Liver (tissue), 8 donors: ENCODE measurements at regions not wholly inside any gene's neighbourhood (a gene's known extent, or its start where the extent isn't known, plus 50 kb on each side); places are given as distances from the start of the nearest gene placed in this dataset.

Source experiments
- DNase-seq: peaks from one replicate; pipeline ENCODE4 v3.0.0-alpha.2; 2017; ENCODE audit warnings: low spot score
- H3K27ac ChIP-seq, 2 donors: one replicate each; pipeline ENCODE4 v1.7.0; 2013; ENCODE audit warnings: inconsistent platforms in 2 of 2, low read length in 2 of 2, control low read depth in 1 of 2, low read depth in 1 of 2, mild to moderate bottlenecking in 1 of 2
- H3K27me3 ChIP-seq, 4 donors: one replicate each; pipeline versions ENCODE4 v1.6.1 to v1.7.0; 2013; ENCODE audit warnings: low read length in 3 of 4, inconsistent platforms in 1 of 4, mild to moderate bottlenecking in 1 of 4, moderate library complexity in 1 of 4; ENCODE audit not compliant: control insufficient read depth in 4 of 4, insufficient read depth in 4 of 4
- H3K36me3 ChIP-seq, 4 donors: one replicate each; pipeline versions ENCODE4 v1.6.1 to v1.7.0; 2013; ENCODE audit warnings: low read length in 3 of 4, mild to moderate bottlenecking in 3 of 4, low read depth in 1 of 4, moderate library complexity in 1 of 4; ENCODE audit not compliant: control insufficient read depth in 4 of 4, insufficient read depth in 3 of 4
- H3K4me1 ChIP-seq, 4 donors: one replicate each; pipeline versions ENCODE4 v1.6.1 to v1.7.0; 2013; ENCODE audit warnings: low read length in 3 of 4, mild to moderate bottlenecking in 3 of 4, moderate library complexity in 1 of 4; ENCODE audit not compliant: control insufficient read depth in 4 of 4, insufficient read depth in 4 of 4
- H3K4me3 ChIP-seq, 3 donors: one replicate each; pipeline versions ENCODE4 v1.6.1 to v1.7.0; 2013; ENCODE audit warnings: low read length in 3 of 3, control low read depth in 1 of 3, low read depth in 1 of 3, mild to moderate bottlenecking in 1 of 3
- H3K9ac ChIP-seq, 2 donors: one replicate each; pipeline ENCODE4 v1.7.0; 2013; ENCODE audit warnings: low read length in 2 of 2, mild to moderate bottlenecking in 2 of 2, moderate library complexity in 2 of 2, control low read depth in 1 of 2, low read depth in 1 of 2
- H3K9me3 ChIP-seq, 4 donors: one replicate each; pipeline versions ENCODE4 v1.6.1 to v1.7.0; 2013; ENCODE audit warnings: low read length in 3 of 4; ENCODE audit not compliant: control insufficient read depth in 4 of 4
- EGR1 ChIP-seq, 2 donors: IDR thresholded peaks; 2 replicates each; pipeline ENCODE4 v1.6.1; 2016 to 2018; ENCODE audit warnings: antibody characterized with exemption in 2 of 2, low read depth in 2 of 2
- FOXA1 ChIP-seq: IDR thresholded peaks from 2 replicates; pipeline ENCODE4 v1.6.1; 2016; ENCODE audit warnings: antibody characterized with exemption
- FOXA2 ChIP-seq: IDR thresholded peaks from 2 replicates; pipeline ENCODE4 v1.6.1; 2016; ENCODE audit warnings: antibody characterized with exemption
- GABPA ChIP-seq, 2 donors: IDR thresholded peaks in 1 of 2; conservative IDR thresholded peaks in 1 of 2; 2 replicates each; pipeline ENCODE4 v1.6.1; 2016; ENCODE audit warnings: antibody characterized with exemption in 2 of 2, mild to moderate bottlenecking in 1 of 2, moderate library complexity in 1 of 2
- HNF4A ChIP-seq, 2 donors: conservative IDR thresholded peaks; 2 replicates each; pipeline ENCODE4 v1.6.1; 2016; ENCODE audit warnings: antibody characterized with exemption in 2 of 2, mild to moderate bottlenecking in 2 of 2
- HNF4G ChIP-seq: IDR thresholded peaks from 2 replicates; pipeline ENCODE4 v1.6.1; 2016; ENCODE audit warnings: antibody characterized with exemption
- JUND ChIP-seq, 2 donors: IDR thresholded peaks; 2 replicates each; pipeline ENCODE4 v1.6.1; 2016; ENCODE audit warnings: antibody characterized with exemption in 2 of 2
- NR2F2 ChIP-seq: IDR thresholded peaks from 2 replicates; pipeline ENCODE4 v1.6.1; 2016; ENCODE audit warnings: antibody characterized with exemption
- RAD21 ChIP-seq, 2 donors: IDR thresholded peaks; 2 replicates each; pipeline ENCODE4 v1.6.1; 2016; ENCODE audit warnings: antibody characterized with exemption in 2 of 2, mild to moderate bottlenecking in 2 of 2
- REST ChIP-seq: IDR thresholded peaks from 2 replicates; pipeline ENCODE4 v1.6.1; 2016; ENCODE audit warnings: antibody characterized with exemption, mild to moderate bottlenecking
- RXRA ChIP-seq, 2 donors: IDR thresholded peaks; 2 replicates each; pipeline ENCODE4 v1.6.1; 2017 to 2018; ENCODE audit warnings: antibody characterized with exemption in 2 of 2, mild to moderate bottlenecking in 1 of 2
- SP1 ChIP-seq: IDR thresholded peaks from 2 replicates; pipeline ENCODE4 v1.6.1; 2018; ENCODE audit warnings: antibody characterized with exemption, mild to moderate bottlenecking
- TAF1 ChIP-seq: conservative IDR thresholded peaks from 2 replicates; pipeline ENCODE4 v1.6.1; 2016; ENCODE audit warnings: antibody characterized with exemption, mild to moderate bottlenecking
- YY1 ChIP-seq: IDR thresholded peaks from 2 replicates; pipeline ENCODE4 v1.6.1; 2016; ENCODE audit warnings: antibody characterized with exemption, mild to moderate bottlenecking
- WGBS: extraction: QIAGEN DNeasy Blood & Tissue Kit; methylation state at CpG from one replicate; pipeline ENCODE4 v1.1.7; 2013; 5-methylcytosine and 5-hydroxymethylcytosine counted together
- TF ChIP-seq, protein P1 (sequence below): fragments of 150-350 bp; IDR thresholded peaks from 2 replicates; pipeline ENCODE4 v1.5.1; 2017; ENCODE audit warnings: improper control_type of control experiment, low read depth, low read length; ENCODE audit not compliant: missing input control
- TF ChIP-seq, protein P2 (sequence below): IDR thresholded peaks from 2 replicates; pipeline ENCODE4 v1.6.1; 2016; ENCODE audit warnings: antibody characterized with exemption
- TF ChIP-seq, protein P3 (sequence below): IDR thresholded peaks from 2 replicates; pipeline ENCODE4 v1.6.1; 2016; ENCODE audit warnings: antibody characterized with exemption
- TF ChIP-seq, protein P4 (sequence below): IDR thresholded peaks from 2 replicates; pipeline ENCODE4 v1.6.1; 2016; ENCODE audit warnings: antibody characterized with exemption
- donor health status: healthy.
- donor health status: healthy.
- donor health status: healthy.
- donor health status: healthy.
- donor health status: healthy.

GRCh38 chr4:148847544-148848255, 405.5 kb upstream of the NR3C2 start:
- Histone ChIP-seq H3K36me3 (no peaks in the 10 kb centered on the region), H3K9me3 (no peaks in the 10 kb centered on the region), H3K4me1 (peaks cover 2 to 9% (median 6%) of the 10 kb centered on the region in 4 donors), H3K4me3 (no peak overlapping the region), H3K27me3 (no peaks in the 10 kb centered on the region), H3K9ac (no peak overlapping the region), H3K27ac (no peak overlapping the region)
- WGBS = 86% methylated on average over 10 of the region's 10 CpGs
- TF ChIP-seq, protein P1, sequence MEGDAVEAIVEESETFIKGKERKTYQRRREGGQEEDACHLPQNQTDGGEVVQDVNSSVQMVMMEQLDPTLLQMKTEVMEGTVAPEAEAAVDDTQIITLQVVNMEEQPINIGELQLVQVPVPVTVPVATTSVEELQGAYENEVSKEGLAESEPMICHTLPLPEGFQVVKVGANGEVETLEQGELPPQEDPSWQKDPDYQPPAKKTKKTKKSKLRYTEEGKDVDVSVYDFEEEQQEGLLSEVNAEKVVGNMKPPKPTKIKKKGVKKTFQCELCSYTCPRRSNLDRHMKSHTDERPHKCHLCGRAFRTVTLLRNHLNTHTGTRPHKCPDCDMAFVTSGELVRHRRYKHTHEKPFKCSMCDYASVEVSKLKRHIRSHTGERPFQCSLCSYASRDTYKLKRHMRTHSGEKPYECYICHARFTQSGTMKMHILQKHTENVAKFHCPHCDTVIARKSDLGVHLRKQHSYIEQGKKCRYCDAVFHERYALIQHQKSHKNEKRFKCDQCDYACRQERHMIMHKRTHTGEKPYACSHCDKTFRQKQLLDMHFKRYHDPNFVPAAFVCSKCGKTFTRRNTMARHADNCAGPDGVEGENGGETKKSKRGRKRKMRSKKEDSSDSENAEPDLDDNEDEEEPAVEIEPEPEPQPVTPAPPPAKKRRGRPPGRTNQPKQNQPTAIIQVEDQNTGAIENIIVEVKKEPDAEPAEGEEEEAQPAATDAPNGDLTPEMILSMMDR = no peak
- TF ChIP-seq YY1 = no peak
- TF ChIP-seq, protein P2, sequence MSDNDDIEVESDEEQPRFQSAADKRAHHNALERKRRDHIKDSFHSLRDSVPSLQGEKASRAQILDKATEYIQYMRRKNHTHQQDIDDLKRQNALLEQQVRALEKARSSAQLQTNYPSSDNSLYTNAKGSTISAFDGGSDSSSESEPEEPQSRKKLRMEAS = no peak
- no peak for TF ChIP-seq TAF1
- no peak for TF ChIP-seq REST
- TF ChIP-seq RXRA (IDR thresholded peaks at IDR 0.05) = no peak
- no peak for TF ChIP-seq HNF4A (conservative IDR thresholded peaks at IDR 0.05)
- no peak for TF ChIP-seq FOXA1
- no peak for TF ChIP-seq FOXA2
- no peak for TF ChIP-seq RAD21 (IDR thresholded peaks at IDR 0.05)
- no peak for TF ChIP-seq NR2F2
- TF ChIP-seq EGR1 (IDR thresholded peaks at IDR 0.05; ENCODE audit: low read depth in 2 of 2) = no peak
- no peak for TF ChIP-seq HNF4G
- TF ChIP-seq, protein P3, sequence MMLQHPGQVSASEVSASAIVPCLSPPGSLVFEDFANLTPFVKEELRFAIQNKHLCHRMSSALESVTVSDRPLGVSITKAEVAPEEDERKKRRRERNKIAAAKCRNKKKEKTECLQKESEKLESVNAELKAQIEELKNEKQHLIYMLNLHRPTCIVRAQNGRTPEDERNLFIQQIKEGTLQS = no peak
- TF ChIP-seq SP1 = no peak
- TF ChIP-seq JUND (IDR thresholded peaks at IDR 0.05) = no peak
- TF ChIP-seq GABPA (IDR thresholded peaks at IDR 0.05 in 1 of 2, conservative IDR thresholded peaks at IDR 0.05 in 1 of 2) = no peak
- no peak for DNase-seq

- H3K4me1 ChIP-seq = peaks cover 0 to 9% (median 6%) of the 10 kb centered on the region in 4 donors
- H3K9me3 ChIP-seq = no peaks in the 10 kb centered on the region
- no peaks in the 10 kb centered on the region for H3K27me3 ChIP-seq
- no peak for DNase-seq
- 84% methylated on average over 1 of the region's 1 CpG for WGBS
- no peaks in the 10 kb centered on the region for H3K36me3 ChIP-seq
- H3K4me3 ChIP-seq = no peak overlapping the region
- no peak overlapping the region for H3K9ac ChIP-seq
- H3K27ac ChIP-seq = no peak overlapping the region
- TF ChIP-seq, protein P1 = no peak
- TF ChIP-seq, protein P3 = no peak
- no peak for TF ChIP-seq NR2F2
- no peak for TF ChIP-seq RXRA (IDR thresholded peaks at IDR 0.05)
- TF ChIP-seq HNF4A (conservative IDR thresholded peaks at IDR 0.05) = no peak
- TF ChIP-seq EGR1 (IDR thresholded peaks at IDR 0.05; ENCODE audit: low read depth in 2 of 2) = no peak
- TF ChIP-seq GABPA (IDR thresholded peaks at IDR 0.05 in 1 of 2, conservative IDR thresholded peaks at IDR 0.05 in 1 of 2) = no peak
- TF ChIP-seq, protein P4, sequence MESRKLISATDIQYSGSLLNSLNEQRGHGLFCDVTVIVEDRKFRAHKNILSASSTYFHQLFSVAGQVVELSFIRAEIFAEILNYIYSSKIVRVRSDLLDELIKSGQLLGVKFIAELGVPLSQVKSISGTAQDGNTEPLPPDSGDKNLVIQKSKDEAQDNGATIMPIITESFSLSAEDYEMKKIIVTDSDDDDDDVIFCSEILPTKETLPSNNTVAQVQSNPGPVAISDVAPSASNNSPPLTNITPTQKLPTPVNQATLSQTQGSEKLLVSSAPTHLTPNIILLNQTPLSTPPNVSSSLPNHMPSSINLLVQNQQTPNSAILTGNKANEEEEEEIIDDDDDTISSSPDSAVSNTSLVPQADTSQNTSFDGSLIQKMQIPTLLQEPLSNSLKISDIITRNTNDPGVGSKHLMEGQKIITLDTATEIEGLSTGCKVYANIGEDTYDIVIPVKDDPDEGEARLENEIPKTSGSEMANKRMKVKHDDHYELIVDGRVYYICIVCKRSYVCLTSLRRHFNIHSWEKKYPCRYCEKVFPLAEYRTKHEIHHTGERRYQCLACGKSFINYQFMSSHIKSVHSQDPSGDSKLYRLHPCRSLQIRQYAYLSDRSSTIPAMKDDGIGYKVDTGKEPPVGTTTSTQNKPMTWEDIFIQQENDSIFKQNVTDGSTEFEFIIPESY = no peak
- TF ChIP-seq JUND (IDR thresholded peaks at IDR 0.05) = no peak
Observed at GRCh38 chr4:148845609-148846008, 403.4 kb upstream of the NR3C2 start.
